ENCODE measurements at regions not wholly inside any gene's neighbourhood (a gene's known extent, or its start where the extent isn't known, plus 50 kb on each side); places are given as distances from the start of the nearest gene placed in this dataset.

- no peak overlapping the region for H3K27ac Mint-ChIP-seq
- H3K27me3 ChIP-seq (ENCODE audit: insufficient read depth, low read length): no peaks in the 10 kb centered on the region
- H3K4me1 Mint-ChIP-seq: peaks cover 3 to 10% of the 10 kb centered on the region in 2 experiments; a peak in 3 of 4 replicates
- no peak for DNase-seq
- no peak overlapping the region for H2AFZ ChIP-seq (ENCODE audit: low read length)
- no CpG with 5 or more reads among the region's 3 CpGs for WGBS (ENCODE audit: extremely low coverage, insufficient read length, low lambda C conversion rate)
- H3K27ac ChIP-seq (ENCODE audit: insufficient read length, low read depth, low read length): no peak overlapping the region
- no peak overlapping the region for H4K91ac ChIP-seq (ENCODE audit: insufficient read length, low read depth, low read length)
- no peak overlapping the region for H3K56ac ChIP-seq (ENCODE audit: insufficient read length, low read depth, low read length)
- H3K36me3 Mint-ChIP-seq (ENCODE audit: insufficient read depth in 1 of 3, low read depth in 3 of 3): no peaks in the 10 kb centered on the region
- no peaks in the 10 kb centered on the region for H4K20me1 ChIP-seq (ENCODE audit: control insufficient read depth, insufficient read depth, insufficient read length)
- no peaks in the 10 kb centered on the region; the same call in 1 of the 2 replicates for H3K4me1 ChIP-seq (ENCODE audit: insufficient read depth, low read length)
- no peak overlapping the region for H3K18ac ChIP-seq (ENCODE audit: insufficient read length, low read depth, low read length)
- no peak overlapping the region for H2BK5ac ChIP-seq (ENCODE audit: insufficient read length, low read length)
- H3K23ac ChIP-seq (ENCODE audit: insufficient read length, low read depth, low read length): no peak overlapping the region
- H4K8ac ChIP-seq (replicated peaks; ENCODE audit: insufficient read length, low read depth, low read length): no peak overlapping the region
- H3K4me2 ChIP-seq (ENCODE audit: insufficient read depth, insufficient read length, low read length): no peak overlapping the region
- no peaks in the 10 kb centered on the region for H3K23me2 ChIP-seq (ENCODE audit: insufficient read length, low read depth, low read length, poor library complexity, severe bottlenecking)
- no peaks in the 10 kb centered on the region for H3K9me3 Mint-ChIP-seq
- no peak overlapping the region for H2BK20ac ChIP-seq (ENCODE audit: low read depth, low read length, poor library complexity, severe bottlenecking)
- H2BK15ac ChIP-seq (ENCODE audit: low read depth, low read length): no peak overlapping the region
- TF ChIP-seq, protein P1, sequence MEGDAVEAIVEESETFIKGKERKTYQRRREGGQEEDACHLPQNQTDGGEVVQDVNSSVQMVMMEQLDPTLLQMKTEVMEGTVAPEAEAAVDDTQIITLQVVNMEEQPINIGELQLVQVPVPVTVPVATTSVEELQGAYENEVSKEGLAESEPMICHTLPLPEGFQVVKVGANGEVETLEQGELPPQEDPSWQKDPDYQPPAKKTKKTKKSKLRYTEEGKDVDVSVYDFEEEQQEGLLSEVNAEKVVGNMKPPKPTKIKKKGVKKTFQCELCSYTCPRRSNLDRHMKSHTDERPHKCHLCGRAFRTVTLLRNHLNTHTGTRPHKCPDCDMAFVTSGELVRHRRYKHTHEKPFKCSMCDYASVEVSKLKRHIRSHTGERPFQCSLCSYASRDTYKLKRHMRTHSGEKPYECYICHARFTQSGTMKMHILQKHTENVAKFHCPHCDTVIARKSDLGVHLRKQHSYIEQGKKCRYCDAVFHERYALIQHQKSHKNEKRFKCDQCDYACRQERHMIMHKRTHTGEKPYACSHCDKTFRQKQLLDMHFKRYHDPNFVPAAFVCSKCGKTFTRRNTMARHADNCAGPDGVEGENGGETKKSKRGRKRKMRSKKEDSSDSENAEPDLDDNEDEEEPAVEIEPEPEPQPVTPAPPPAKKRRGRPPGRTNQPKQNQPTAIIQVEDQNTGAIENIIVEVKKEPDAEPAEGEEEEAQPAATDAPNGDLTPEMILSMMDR (conservative IDR thresholded peaks at IDR 0.05): no peak
- no peak overlapping the region for H4K5ac ChIP-seq (ENCODE audit: insufficient read length, low read depth, low read length)
- H2BK120ac ChIP-seq (ENCODE audit: low read depth, low read length, poor library complexity, severe bottlenecking): no peak overlapping the region
- no peak overlapping the region for H2AK5ac ChIP-seq (ENCODE audit: insufficient read length, low read length)
- H3K4ac ChIP-seq (ENCODE audit: low read depth, low read length): no peak overlapping the region
- no peak overlapping the region for H3K14ac ChIP-seq (ENCODE audit: insufficient read depth, low read length)
- H3K9me3 ChIP-seq (ENCODE audit: control insufficient read depth, low read depth, low read length): no peaks in the 10 kb centered on the region
- no peaks in the 10 kb centered on the region for H3K79me2 ChIP-seq (ENCODE audit: insufficient read depth, low read length)
- no peaks in the 10 kb centered on the region for H3K27me3 Mint-ChIP-seq (ENCODE audit: low read depth)
- no peak overlapping the region for H3K4me3 Mint-ChIP-seq
- no peak overlapping the region for H3T11ph ChIP-seq (ENCODE audit: low read length)
- H3K9ac ChIP-seq (ENCODE audit: extremely low read depth, insufficient read length, low read length): no peak overlapping the region
- no peaks in the 10 kb centered on the region for H3K79me1 ChIP-seq (ENCODE audit: insufficient read depth, low read depth, low read length, poor library complexity, severe bottlenecking)
- no peak overlapping the region for H2BK12ac ChIP-seq (ENCODE audit: insufficient read length, low read depth, low read length)
Observed at GRCh38 chr13:59229401-59229800, 934.3 kb downstream of the DIAPH3 start.
